Osteocyte (in vitro differentiated cells): ENCODE measurements at regions not wholly inside any gene's neighbourhood (a gene's known extent, or its start where the extent isn't known, plus 50 kb on each side); places are given as distances from the start of the nearest gene placed in this dataset.

ENCODE experiments used
- DNase-seq: peaks from one replicate; pipeline ENCODE4 v3.0.0; 2021; ENCODE audit warnings: mixed read lengths; ENCODE audit not compliant: unreplicated experiment; ENCODE audit errors: extremely low spot score
- H3K27ac Mint-ChIP-seq: one replicate; pipeline ENCODE4 v1.8.0; 2021; ENCODE audit warnings: mild to moderate bottlenecking, mixed read lengths; ENCODE audit not compliant: unreplicated experiment
- H3K27me3 Mint-ChIP-seq: one replicate; pipeline ENCODE4 v1.8.0; 2021; ENCODE audit warnings: mixed read lengths; ENCODE audit not compliant: unreplicated experiment
- H3K36me3 Mint-ChIP-seq: one replicate; pipeline ENCODE4 v1.8.0; 2021; ENCODE audit warnings: mixed read lengths; ENCODE audit not compliant: unreplicated experiment
- H3K4me1 Mint-ChIP-seq: one replicate; pipeline ENCODE4 v1.8.0; 2021; ENCODE audit warnings: mixed read lengths; ENCODE audit not compliant: unreplicated experiment
- H3K4me3 Mint-ChIP-seq: one replicate; pipeline ENCODE4 v1.8.0; 2021; ENCODE audit warnings: mild to moderate bottlenecking, moderate library complexity, mixed read lengths; ENCODE audit not compliant: unreplicated experiment
- H3K9me3 Mint-ChIP-seq: one replicate; pipeline ENCODE4 v1.8.0; 2021; ENCODE audit warnings: mixed read lengths; ENCODE audit not compliant: unreplicated experiment
- TF ChIP-seq, protein P1 (sequence below): fragments of 200-600 bp; sonication (generic); IDR thresholded peaks from 2 replicates; pipeline ENCODE4 v1.5.0; 2021; ENCODE audit warnings: antibody characterized with exemption, mild to moderate bottlenecking, moderate library complexity

DNA sequence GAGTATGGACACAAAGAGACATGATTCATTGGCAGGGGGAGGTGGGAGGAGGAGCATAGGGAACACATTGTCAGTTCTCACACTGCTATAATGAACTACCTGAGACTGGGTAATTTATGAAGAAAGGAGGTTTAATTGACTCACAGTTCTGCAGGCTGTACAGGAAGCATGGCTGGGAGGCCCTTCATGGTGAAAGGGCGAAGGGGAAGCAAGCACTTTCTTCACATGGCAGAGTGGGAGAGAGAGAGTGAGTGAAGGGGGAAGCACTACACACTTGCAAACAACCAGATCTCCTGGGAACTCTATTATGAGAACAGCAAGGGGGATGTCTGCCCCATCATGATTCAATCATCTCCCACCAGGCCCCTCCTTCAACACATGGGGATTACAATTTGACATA, 391.8 kb downstream of the BMP4 start:
- Mint-ChIP-seq H3K27ac (no peak overlapping the region), H3K9me3 (peaks cover 25% of the 10 kb centered on the region), H3K27me3 (no peaks in the 10 kb centered on the region), H3K4me1 (peaks cover 3% of the 10 kb centered on the region), H3K4me3 (no peak overlapping the region), H3K36me3 (peaks cover 2% of the 10 kb centered on the region)
- TF ChIP-seq, protein P1, sequence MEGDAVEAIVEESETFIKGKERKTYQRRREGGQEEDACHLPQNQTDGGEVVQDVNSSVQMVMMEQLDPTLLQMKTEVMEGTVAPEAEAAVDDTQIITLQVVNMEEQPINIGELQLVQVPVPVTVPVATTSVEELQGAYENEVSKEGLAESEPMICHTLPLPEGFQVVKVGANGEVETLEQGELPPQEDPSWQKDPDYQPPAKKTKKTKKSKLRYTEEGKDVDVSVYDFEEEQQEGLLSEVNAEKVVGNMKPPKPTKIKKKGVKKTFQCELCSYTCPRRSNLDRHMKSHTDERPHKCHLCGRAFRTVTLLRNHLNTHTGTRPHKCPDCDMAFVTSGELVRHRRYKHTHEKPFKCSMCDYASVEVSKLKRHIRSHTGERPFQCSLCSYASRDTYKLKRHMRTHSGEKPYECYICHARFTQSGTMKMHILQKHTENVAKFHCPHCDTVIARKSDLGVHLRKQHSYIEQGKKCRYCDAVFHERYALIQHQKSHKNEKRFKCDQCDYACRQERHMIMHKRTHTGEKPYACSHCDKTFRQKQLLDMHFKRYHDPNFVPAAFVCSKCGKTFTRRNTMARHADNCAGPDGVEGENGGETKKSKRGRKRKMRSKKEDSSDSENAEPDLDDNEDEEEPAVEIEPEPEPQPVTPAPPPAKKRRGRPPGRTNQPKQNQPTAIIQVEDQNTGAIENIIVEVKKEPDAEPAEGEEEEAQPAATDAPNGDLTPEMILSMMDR: no peak
- DNase-seq: no peak

GRCh38 chr14:53563628-53564027, 393.0 kb downstream of the BMP4 start:
- H3K27ac Mint-ChIP-seq: no peak overlapping the region
- peaks cover 25% of the 10 kb centered on the region for H3K9me3 Mint-ChIP-seq
- peaks cover 2% of the 10 kb centered on the region for H3K36me3 Mint-ChIP-seq
- peaks cover 3% of the 10 kb centered on the region for H3K4me1 Mint-ChIP-seq
- no peak for DNase-seq
- H3K27me3 Mint-ChIP-seq: no peaks in the 10 kb centered on the region
- H3K4me3 Mint-ChIP-seq: no peak overlapping the region
- TF ChIP-seq, protein P1: no peak

DNA sequence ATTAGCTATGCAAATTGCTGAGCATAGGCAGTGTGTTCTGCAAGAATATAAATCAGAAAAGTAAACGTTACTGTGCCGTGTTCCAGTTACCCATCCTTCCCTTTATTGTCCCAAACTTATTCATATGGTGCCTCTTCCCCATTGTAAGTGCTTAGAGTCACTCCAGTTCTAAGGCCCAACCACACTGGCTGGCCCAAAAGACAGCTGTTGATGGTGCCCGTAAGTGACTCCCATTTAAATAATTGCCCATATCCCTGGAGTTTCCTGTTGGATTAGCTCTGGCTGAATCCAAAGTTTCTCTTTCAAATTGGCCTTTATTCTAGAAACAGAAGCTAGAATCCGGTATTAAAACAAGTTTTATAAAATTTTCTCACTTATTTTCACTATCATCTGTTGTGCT, 400.1 kb upstream of the DDHD1 start:
- TF ChIP-seq, protein P1: no peak
- no peak for DNase-seq
- Mint-ChIP-seq H3K36me3 (no peaks in the 10 kb centered on the region), H3K27me3 (no peaks in the 10 kb centered on the region), H3K9me3 (no peaks in the 10 kb centered on the region), H3K27ac (no peak overlapping the region), H3K4me3 (no peak overlapping the region), H3K4me1 (peaks cover 14% of the 10 kb centered on the region)

DNA sequence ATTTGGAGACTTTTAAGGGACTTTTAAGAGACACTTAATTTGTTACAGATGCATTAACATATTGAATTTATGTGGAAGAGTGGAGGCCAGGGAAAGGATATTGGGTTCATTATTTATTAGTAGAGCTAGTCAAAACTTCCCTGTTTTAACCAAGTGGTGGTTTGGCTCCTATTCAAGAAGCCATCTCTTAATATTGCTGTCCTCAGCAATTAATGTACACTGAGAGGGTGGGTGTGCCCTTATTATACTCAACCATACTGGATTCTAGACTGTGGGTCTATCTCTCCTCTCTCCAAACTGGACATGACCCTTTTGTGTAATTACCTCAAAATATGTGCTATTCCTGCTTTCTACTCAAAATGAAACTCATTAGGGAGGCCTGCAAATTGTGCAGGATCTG, 398.7 kb upstream of the DDHD1 start:
- Mint-ChIP-seq H3K27ac (no peak overlapping the region), H3K27me3 (no peaks in the 10 kb centered on the region), H3K4me1 (peaks cover 14% of the 10 kb centered on the region), H3K9me3 (no peaks in the 10 kb centered on the region), H3K4me3 (no peak overlapping the region), H3K36me3 (no peaks in the 10 kb centered on the region)
- DNase-seq: no peak
- TF ChIP-seq, protein P1: no peak

DNA sequence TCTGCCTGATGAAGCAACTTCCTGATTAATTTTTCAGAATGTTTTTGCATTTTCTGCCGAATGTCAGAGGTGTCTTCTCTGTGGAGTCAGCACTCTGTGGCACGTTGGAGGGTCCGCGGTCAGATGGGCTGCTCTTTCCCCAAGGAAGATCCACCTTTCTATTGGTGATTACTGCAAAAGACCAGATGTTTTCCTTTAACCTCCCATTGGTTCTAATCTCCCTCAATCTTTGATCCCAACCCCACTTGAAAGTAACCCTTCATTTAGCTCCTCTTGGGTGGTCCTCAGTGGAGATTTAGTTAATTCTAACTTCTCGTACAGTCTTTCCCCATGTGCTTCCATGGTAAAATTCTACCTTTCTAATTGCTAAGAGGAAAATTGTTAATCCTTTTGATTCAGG, 397.7 kb upstream of the DDHD1 start:
- H3K27ac Mint-ChIP-seq: no peak overlapping the region
- no peak overlapping the region for H3K4me3 Mint-ChIP-seq
- no peaks in the 10 kb centered on the region for H3K36me3 Mint-ChIP-seq
- TF ChIP-seq, protein P1: no peak
- no peak for DNase-seq
- no peaks in the 10 kb centered on the region for H3K9me3 Mint-ChIP-seq
- no peaks in the 10 kb centered on the region for H3K27me3 Mint-ChIP-seq
- H3K4me1 Mint-ChIP-seq: peaks cover 14% of the 10 kb centered on the region
